ENCODE measurements at regions not wholly inside any gene's neighbourhood (a gene's known extent, or its start where the extent isn't known, plus 50 kb on each side); places are given as distances from the start of the nearest gene placed in this dataset.

DNA sequence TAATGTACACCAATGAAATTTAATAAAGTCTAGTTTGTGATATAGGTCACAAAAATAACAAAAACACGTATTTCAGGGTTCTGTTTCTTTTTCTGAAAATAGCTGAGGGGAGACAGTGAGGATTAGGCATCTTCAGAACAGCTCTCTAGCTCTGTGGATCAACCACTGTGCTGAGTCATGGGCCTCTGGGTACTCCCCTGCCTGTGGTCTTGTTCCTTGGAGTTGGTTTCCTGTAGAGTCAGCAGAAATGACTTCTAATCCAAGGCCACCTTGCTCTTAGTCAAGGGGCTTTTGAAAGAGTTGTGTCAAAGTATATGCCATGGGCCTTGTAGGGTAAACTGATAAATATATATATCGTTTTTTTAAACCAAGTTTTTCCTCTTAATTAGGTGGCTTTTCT lies 141.8 kb upstream of the ZRANB2 start:
- TF ChIP-seq CTCF (conservative IDR thresholded peaks at IDR 0.05 in 1 of 2, IDR thresholded peaks at IDR 0.05 in 1 of 2; ENCODE audit: extremely low read depth in 1 of 2, insufficient read depth in 1 of 2, low read depth in 1 of 2, low read length in 2 of 2) (no peak), EZH2 (IDR thresholded peaks at IDR 0.05; ENCODE audit: borderline replicate concordance, low read length) (no peak)

Measured in mammary epithelial cell (primary cell).